ELF-1 (cell line): ENCODE measurements at regions not wholly inside any gene's neighbourhood (a gene's known extent, or its start where the extent isn't known, plus 50 kb on each side); places are given as distances from the start of the nearest gene placed in this dataset.

Source experiments
- DNase-seq: peaks from one replicate; pipeline ENCODE4 v3.0.0-alpha.2; 2016; ENCODE audit warnings: low read depth, low spot score

DNA sequence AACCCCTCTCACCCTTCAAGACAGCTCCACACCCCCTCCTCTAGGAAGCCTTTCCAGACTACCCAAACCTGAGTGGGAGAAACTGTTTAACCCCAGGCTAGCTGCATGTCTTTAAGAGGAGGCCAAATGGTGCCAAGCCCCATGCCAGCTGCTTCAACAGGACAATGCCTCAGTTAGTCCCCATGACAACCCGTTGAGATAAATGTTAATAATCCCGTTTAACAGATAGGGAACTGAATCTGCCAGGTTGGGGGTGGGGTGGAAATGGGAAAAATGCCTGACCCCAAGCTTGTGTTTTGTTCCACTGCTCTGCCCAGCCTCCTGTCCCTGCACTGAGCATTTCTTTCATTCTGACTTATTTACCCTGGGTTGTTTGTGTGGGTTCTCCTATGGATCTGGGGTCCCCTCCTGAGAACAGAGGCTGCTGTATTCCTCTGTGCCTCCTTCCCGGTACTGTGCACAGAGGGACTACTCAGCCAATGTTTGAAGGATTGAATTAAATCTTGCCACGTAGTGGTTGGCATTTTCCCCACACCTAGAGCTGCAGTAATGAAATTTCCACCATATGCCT lies 452.6 kb upstream of the ZMIZ1 start:
- no peak for DNase-seq

DNA sequence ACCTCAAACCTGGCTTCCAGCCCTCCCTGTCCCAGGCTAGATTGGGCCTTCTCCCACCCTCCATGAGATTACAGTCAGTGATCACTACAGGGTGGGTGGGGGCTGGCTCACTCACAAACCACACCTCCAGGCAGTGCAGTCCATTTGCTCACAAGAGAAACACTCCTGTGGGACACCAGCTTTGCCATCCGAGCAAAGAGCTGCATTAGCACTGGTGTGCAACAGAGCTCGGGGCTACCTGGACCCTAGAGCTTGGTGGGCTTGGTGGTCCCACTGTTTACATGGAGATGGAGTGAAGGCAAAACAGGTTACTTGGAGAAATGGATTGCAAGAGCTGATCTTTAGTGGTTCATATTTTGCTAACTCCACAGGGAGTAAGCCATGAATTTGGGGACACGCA lies 451.7 kb upstream of the ZMIZ1 start:
- DNase-seq = no peak

DNA sequence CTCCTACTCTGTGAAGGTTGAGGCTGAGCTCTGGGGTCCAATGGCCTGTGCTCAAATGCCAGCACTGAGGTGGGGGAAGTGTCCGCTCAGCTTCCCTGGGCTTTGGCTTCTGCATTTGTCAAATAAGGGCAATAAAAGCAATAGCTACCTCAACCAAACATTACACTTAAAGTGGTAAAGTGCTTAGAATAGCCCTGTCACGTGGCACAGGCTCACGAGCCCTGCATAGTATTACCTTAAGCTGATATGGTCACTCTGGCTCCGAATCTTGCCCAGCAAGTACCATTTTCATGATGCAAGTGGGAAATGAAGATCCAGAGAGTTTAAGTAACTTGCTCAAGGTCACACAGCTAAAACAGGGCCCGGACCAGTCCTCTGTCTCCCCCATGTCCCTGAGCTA lies 451.1 kb upstream of the ZMIZ1 start:
- DNase-seq = no peak

DNA sequence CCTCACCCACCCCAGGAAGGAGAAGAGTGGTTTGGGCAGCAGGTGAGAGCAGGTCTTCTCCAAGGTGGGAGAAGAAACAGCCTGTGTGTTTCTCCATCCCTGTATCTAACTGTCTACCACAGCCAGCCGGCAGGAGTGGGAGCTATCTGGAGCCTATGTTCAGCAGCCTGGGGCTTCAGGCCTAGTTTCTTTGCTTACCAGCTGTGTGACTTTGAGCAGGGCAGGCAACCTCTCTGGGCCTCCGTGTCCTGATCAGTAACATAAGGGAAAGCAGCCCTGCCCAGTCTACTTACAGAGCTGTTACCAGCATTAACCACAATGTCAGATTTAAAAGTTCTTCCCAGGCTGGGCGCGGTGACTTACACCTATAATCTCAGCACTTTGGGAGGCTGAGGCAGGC lies 450.7 kb upstream of the ZMIZ1 start:
- DNase-seq = no peak

DNA sequence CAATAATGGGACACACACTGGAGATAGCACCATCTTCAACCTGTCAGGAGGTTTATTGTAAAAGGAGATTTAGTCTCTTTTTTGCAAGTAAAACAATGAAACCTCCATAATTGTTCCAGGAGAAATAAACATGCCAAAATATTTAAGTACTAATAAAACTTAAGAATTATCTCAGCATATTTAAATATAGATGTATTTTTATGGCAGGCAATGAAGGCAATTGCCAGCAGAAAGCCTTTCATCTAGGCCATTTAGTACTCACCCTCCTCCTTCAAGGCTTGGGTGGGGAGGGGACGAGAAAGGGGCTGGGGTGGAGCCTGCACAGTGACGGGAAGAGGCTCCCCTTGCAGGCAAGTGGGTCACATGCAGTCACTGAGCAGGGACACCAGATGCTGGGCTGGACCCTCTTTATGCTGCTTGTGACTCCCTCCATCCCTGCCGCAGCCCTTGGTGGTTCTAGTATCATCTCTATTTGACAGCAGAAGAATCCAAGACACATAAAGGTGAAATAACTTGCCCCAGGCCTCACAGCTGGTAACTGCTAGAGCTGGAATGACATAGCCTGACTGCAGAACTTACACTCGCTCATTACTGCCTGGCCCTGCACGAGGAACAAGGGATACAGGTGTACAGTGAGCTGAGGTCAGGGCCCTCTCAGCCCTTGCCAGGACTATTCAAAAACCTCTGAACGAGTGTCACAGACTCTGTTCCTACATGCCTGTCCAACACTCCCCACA lies 449.5 kb upstream of the ZMIZ1 start:
- peak; percentile 49 for DNase-seq

DNA sequence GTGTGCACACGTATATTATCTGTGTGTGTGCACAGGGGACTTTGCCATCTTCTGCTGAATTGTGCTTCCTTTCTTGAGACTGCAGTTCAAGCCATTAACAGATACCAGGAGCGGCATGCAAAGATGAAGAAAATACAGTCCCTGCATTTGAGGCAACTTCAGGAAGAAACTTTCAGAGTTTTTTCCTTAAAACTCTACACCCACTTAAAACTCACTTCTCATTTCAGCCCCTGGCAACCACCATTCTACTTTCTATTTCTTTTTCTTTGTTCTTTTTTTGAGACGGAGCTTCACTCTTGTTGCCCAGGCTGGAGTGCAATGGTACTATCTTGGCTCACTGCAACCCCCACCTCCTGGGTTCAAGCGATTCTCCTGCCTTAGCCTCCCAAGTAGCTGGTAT lies 448.9 kb upstream of the ZMIZ1 start:
- DNase-seq = no peak

DNA sequence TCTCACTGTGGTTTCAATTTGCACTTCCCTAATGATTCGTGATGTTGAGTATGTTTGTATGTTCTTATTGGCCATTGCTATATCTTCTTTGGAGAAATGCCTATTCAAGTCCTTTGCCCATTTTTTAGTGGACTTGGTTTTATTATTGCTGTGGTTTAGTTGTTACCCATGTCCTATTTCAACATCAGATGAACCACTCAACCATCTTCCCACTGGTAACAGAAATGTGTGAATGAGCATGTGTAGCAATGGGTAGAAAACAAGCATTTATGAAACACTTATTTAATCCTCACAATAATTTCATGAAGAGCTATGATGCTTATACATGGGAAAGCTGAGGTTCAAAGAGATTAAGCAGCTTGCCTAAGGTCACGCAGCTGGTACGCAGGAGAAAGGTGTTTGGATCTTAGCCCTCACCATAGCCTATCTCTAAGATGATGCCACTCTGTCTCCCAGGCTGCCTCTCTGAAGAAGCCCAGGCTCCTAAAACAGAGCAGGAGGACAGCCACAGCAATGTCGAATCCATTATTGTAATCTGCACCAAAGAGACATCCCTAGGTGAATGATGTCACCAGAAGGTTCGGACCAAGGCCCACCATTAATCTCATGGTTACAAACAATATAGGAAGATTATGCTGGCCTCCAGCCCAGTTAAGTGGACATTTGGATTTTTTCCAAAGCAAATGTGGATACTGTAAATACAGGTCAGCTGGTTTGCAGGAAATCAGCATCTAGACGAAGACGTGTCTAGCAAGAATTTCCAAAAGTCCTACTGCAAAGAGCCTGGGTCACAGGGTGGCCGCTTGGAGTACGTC lies 447.6 kb upstream of the ZMIZ1 start:
- DNase-seq = no peak

DNA sequence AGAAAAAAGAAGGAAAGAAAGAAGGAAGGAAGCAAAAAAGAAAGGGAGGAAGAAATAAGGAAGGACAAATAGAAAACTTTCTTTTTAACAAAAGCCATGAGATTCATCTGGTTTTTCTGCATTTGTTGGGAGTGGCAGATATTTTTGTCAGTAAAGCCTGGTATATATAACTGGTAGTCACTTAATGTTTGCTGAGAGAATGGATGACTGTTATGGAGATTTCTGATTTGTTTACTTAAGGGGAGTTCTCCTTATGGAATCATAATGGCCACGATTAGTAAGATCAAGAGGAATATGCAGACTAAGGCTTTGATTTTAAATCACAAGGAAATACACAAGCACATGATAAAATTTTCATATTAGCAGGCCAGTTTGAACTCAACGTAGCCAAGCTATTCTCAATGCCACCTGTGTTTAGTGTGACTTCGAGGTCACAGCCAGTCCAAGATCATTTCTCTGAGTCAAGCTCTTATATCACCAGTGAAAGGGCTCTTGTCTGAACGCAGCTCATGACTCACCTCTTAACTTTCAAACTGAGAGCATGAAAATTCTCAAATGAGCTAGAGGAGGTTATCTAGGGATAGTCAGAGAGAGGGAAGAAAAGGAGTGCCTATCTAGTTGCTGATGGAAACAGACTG lies 445.1 kb upstream of the ZMIZ1 start:
- no peak for DNase-seq

DNA sequence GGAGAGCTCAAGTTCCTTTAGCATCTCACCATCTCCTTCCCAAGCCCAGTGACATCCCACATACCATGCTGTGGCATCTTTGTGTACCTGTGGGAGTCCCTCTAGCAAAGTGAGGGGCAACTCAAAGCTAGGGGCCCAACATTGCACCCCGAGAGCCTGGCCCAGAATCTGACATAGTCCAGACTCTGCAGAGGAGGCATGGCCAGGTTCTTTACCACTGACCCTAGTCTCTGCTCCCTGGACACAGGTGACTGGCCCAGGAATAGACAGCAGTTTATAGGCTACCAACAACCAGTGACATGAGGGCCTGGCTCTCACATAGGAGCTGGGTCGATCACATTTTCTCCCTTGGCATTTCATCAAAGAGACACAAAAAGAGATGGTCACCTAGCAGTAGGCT lies 444.0 kb upstream of the ZMIZ1 start:
- no peak for DNase-seq

DNA sequence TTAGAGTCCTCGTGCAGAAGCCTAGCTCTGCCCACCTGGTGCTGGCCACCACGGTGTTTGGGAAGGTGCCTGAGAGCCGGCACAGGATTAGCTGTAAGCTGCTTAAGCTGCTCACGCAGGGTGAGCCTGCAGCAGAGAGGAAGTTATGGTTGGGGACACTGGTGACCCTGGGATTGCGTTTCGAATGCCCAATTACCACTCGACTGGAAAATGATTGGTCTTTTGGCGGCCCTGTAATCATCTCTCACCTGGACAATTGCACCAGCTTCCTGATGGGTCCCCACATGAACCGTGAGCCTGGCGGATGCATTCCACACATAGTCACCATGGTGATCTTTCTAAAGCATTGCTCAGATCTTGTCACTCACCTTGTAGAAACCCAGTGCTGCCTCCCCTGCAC lies 442.3 kb upstream of the ZMIZ1 start:
- DNase-seq = peak; percentile 20

DNA sequence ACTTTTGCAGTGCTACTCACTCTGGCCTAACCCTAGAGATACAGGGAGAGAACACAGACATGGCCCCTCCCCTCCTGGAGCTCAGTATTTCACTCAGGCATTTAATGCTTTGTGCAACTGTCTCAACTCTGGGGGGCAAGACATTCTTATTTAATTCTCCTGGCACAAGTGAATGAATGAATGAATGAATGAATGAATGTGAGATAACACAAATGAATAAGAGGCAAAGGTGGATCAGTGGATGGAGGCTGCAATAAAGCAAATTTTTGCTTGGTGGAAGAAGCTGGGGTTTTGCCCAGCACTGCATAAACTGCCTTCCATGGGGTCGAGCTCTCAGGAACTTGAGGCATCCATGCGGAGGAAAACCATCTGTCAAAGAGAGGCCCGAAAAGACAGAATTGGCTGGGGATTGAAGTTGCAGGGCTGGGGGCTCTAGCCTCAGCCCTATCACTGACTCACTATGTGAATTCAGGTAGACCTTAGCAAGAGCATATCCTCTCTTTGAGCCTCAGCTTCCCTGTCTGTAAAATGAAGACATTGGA lies 441.4 kb upstream of the ZMIZ1 start:
- DNase-seq = no peak

DNA sequence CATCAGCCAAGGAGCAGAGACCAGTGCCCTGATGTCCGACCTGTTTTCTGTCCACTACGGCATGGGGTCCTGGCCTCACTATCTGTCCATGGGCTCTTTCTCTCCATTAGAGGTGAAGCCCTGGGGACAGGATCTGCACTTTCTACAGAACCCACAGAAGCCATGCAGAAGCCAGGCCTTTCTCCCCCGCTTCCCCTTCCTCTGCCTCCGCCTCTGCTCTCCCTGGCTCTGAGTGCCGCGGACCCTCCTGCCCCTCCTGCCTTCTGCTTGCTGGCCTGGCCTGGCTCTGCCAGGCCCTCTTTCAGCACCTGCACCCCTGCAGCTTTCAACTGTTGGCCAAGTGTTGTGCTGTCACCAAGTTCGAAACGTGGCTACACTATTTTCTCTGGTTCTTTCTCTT lies 439.8 kb upstream of the ZMIZ1 start:
- no peak for DNase-seq

DNA sequence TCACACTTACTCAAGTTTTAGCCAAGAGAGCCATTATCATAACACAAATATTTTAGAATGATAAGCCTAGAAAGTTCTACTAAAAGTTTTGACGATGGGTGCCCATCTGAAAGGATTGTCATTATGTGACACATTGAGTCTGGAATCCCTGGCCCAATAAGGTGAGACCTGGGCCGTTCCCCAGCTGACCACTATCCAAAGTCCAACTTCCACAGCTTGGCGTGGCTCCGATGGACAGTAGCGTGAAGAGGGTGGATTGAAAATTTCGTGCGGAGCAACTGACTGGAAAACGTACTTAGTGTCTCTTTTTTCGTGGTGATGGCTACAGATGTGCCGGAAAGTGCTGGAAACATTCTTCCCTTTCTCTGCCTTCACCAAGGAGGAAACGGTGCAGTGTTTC lies 439.0 kb upstream of the ZMIZ1 start:
- no peak for DNase-seq

DNA sequence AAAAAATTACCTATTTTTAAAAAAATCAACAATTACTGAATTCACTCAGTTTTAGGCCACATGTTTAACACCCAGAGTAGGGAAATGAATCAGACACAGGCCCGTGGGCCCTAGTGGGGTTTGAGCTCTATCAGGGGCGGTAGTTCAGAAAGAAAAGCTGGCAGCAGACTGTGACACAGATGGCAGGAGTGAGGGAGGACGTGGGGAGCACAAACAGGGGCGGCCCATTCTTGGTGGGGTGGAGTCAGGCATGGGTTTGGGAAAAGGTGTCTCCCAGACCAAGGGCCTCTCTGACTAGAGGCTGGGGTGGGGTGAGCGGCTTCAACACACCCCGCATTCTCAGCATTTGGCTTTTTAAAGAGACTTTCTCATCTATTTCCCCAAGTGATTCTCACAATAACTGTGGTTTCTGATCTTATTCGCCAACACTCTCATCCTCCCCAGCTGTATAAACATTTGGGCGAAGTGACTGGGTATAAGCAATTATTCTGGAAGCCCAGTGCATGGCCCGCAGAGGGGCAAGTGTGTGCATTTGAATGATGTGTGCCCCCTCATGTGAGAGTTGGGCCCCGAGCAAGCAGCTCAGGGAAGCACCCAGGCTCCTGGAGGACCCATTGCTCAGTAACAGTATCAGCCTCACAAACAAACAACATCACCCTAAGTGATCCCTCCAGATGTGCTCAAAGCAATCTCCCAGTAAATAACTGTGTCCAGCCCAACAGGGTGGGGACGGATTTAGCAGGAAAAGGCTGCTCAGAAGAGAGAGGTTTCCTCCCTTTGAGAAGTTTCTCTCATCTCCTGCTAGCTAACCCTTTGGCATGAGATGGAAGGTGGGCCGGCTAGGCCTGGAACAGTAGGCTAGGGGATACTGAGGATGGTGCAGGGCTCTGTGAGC lies 437.6 kb upstream of the ZMIZ1 start:
- DNase-seq = no peak

DNA sequence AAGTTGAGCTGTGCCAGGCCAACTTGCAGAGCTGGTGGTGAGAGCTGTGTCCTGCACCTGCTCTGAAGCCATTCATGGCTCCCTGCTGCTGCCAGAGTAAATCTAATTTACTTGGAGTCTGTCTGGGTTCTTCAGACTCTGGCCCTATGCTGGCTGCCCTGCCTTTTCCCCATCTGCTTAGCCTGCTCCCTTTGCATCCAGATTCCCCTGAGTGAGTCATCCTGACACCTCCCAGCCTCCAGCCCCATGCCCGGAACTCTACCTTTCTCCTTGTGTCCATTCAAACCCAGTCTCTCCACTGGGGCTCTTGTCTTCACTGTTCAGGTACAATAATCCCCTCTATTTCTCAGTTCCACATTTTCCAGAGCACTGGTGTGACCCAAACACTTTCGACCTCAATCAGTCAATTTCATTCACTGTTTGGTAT lies 434.4 kb upstream of the ZMIZ1 start:
- DNase-seq = peak; percentile 80

DNA sequence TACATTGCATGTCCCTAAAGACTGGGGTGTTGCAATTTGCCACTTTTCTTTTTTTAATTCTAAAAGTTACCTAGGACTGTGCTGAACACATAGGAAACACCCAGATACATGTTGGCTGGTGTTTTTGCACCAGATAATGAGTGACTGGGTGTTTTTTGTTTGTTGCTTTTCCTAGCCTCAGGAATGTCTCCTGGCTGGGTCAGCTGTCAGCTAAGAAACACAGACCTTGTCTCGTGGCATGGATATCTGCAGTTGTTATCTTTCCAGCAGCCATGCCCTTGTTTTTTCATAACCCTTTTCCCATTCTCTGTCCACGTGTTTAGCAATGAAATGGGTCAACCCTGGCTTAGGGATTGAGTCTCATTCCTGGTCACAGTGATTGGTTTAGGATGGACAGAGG lies 433.9 kb upstream of the ZMIZ1 start:
- DNase-seq = peak; percentile 57

DNA sequence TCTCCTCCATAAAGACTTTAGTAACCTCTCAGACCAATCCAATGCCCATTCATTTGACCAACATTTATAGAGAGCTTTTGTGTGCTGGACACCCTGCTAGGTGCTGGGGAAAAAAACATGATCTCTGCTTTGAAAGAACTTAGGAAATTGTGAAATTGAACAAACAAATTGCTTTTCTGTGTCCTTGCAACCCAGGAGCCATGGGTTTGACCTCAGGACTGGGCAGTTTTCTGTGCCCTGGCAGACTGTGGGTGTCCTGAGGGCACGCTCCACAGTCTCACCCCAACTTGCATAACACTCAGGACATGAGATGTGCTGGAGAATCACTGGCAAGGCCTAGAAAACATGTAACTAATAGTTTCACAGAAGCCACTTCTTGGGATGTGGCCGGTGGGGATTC lies 429.1 kb upstream of the ZMIZ1 start:
- DNase-seq = no peak

DNA sequence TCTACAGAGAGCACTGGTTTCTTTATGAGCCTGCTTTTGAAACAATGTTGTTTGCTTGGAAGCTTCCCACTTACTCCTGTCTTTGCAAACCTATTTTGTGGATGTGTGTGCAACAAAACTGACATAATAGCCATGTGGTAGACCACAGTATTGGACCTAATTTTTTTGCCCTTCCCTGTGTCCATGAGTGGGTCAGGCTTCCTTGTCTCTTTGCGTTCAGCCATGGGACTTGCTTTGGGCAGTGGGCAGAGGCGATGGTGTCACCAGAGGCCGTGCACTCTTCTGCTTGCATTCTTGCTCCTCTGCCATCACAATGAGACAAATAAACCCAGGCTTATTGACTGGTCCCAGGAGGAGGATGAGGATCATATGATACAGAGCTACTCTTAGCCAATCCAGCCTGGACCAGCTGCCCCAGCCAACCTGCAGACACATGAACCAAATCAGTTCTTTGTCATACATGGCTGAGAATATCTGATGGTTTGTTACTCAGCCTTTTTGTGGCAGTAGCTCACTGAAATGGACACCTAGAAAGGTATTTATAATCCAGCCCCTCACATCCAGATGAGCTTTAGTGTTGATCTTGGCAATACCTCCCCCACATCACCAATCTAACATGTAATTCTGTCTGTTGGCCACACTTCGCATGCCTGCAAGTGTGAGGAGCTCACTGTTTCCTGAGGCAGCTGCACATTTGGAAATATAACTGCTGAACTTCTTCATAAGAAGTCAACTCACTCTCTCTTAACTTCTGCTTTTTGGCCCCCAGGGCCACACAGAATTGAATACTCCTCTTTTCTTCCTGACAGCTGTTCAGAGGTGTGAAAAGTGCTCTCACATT lies 427.8 kb upstream of the ZMIZ1 start:
- no peak for DNase-seq

DNA sequence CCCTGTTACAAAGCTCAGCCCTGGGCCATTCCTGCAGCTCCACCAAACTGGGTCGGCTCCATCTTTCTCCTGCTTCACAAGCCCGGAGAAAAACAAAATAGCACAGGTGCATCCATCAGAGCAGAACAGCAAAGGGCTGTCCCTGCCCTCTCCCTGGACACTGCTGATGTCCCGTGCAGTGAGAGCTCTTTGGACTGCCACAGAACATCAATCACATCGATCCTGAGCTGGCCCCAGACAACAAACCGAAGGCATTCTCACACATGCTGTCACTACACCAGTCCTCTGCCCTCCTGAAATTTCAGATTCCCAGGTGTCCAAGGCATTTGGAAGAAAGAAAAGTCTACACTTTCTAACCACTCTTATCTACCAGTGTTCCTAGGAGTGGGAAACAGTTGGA lies 427.1 kb upstream of the ZMIZ1 start:
- DNase-seq = no peak

DNA sequence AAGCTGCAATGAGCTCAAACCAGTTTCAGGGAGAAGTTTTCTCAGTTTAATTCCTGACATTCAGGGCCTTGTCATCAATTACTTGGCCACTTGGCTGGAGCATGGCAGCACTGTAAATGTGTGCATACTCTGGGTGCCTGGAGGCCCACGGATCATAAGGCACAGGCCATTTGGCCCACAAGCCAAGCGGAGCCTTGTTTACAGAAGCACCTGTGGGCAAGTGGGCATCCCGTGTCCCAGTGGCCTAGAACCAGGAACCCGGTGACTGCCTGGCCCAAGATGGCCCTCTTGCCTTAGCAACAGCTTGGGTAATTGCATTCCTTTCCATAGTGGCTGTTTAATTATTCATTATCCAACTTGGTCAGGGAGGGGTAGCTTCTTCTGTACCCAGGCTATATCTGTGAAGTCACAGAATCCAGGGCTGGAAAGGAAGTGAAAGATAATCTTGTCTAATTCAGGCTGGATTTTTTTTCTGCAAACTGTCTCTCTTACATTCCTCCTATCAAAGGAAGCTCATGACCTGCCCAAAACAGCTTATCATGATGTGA lies 426.4 kb upstream of the ZMIZ1 start:
- DNase-seq = no peak
